B cell (primary cell): ENCODE measurements at regions not wholly inside any gene's neighbourhood (a gene's known extent, or its start where the extent isn't known, plus 50 kb on each side); places are given as distances from the start of the nearest gene placed in this dataset.

Source experiments
- ATAC-seq: fragments of 200-7000 bp; cut with Tn5 transposase; one replicate; pipeline ENCODE4 v1.10.0; 2021; ENCODE audit warnings: low read depth, mild to moderate bottlenecking, moderate number of reproducible peaks, moderate library complexity
- CTCF ChIA-PET: fragments of 350-600 bp; sonication (Branson Sonifier 250); formaldehyde crosslinking; loops from one replicate; lab custom pipeline; 2021; ENCODE audit warnings: antibody characterized with exemption, inconsistent platforms; lab: Charles Lee
- POLR2A ChIA-PET: fragments of 350-600 bp; sonication (Branson Sonifier 250); formaldehyde crosslinking; loops from one replicate; lab custom pipeline; 2021; ENCODE audit warnings: antibody characterized with exemption; lab: Charles Lee
- DNase-seq: peaks from one replicate; pipeline ENCODE4 v3.0.0; 2013
- H2AFZ ChIP-seq: 2 replicates; pipeline ENCODE4 v1.6.1; 2012; ENCODE audit warnings: mild to moderate bottlenecking, low read depth, low read length; ENCODE audit not compliant: insufficient read depth, poor library complexity, severe bottlenecking
- H3K27ac ChIP-seq, 2 donors: 1 replicate in 1 of 2; 2 replicates in 1 of 2; pipeline ENCODE4 v1.5.1; 2012 to 2013; ENCODE audit warnings: low read length in 2 of 2, mild to moderate bottlenecking in 2 of 2, moderate library complexity in 1 of 2
- H3K27me3 ChIP-seq, 4 experiments: fragments of 200-600 bp in 1 of 4; sonication (generic) in 1 of 4; replicated peaks in 1 of 4; 1 replicate in 2 of 4; 2 replicates in 2 of 4; pipeline versions ENCODE4 v1.6.1 to v1.7.0; 2013 to 2016; ENCODE audit warnings: low read length in 3 of 4, mild to moderate bottlenecking in 2 of 4, mixed read lengths in 1 of 4, moderate library complexity in 1 of 4; ENCODE audit not compliant: insufficient read depth in 4 of 4, control insufficient read depth in 3 of 4; ENCODE audit errors: control extremely low read depth in 1 of 4
- H3K36me3 ChIP-seq, 2 experiments: replicated peaks in 1 of 2; 1 replicate in 1 of 2; 2 replicates in 1 of 2; pipeline versions ENCODE4 v1.6.1 to v1.7.1; 2013; ENCODE audit warnings: low read length in 1 of 2; ENCODE audit not compliant: insufficient read depth in 2 of 2, control insufficient read depth in 1 of 2; ENCODE audit errors: control extremely low read depth in 1 of 2, extremely low read depth in 1 of 2
- H3K4me1 ChIP-seq, 2 donors: fragments of 200-600 bp in 1 of 2; sonication (generic) in 1 of 2; 1 replicate in 1 of 2; 2 replicates in 1 of 2; pipeline versions ENCODE4 v1.5.1 to v1.6.1; 2013 to 2017; ENCODE audit warnings: low read length in 2 of 2; ENCODE audit not compliant: control insufficient read depth in 2 of 2, insufficient read depth in 2 of 2
- H3K4me2 ChIP-seq: replicated peaks from 2 replicates; pipeline ENCODE3; 2012; ENCODE audit warnings: mild to moderate bottlenecking, low read depth, low read length; ENCODE audit not compliant: poor library complexity, severe bottlenecking
- H3K4me3 ChIP-seq, 5 experiments: fragments of 200-600 bp in 1 of 5; sonication (generic) in 1 of 5; 1 replicate in 3 of 5; 2 replicates in 2 of 5; pipeline versions ENCODE4 v1.5.1 to v1.7.0; 2011 to 2016; ENCODE audit warnings: low read length in 4 of 5, mild to moderate bottlenecking in 4 of 5, low read depth in 2 of 5, control low read depth in 1 of 5, moderate library complexity in 1 of 5; ENCODE audit not compliant: insufficient read depth in 1 of 5; ENCODE audit errors: control extremely low read depth in 1 of 5, extremely low read depth in 1 of 5
- H3K79me2 ChIP-seq: fragments of 200-600 bp; sonication (generic); one replicate; pipeline ENCODE4 v1.6.0; 2016; ENCODE audit warnings: low read length; ENCODE audit not compliant: control insufficient read depth, insufficient read depth
- H3K9ac ChIP-seq: fragments of 200-600 bp; sonication (generic); 2 replicates; pipeline ENCODE4 v1.6.1; 2017; ENCODE audit warnings: mild to moderate bottlenecking, low read length, moderate library complexity
- H3K9me3 ChIP-seq, 3 donors: one replicate each; pipeline versions ENCODE4 v1.6.1 to v1.7.1; 2013; ENCODE audit warnings: low read length in 2 of 3; ENCODE audit not compliant: control insufficient read depth in 2 of 3, insufficient read depth in 1 of 3; ENCODE audit errors: control extremely low read depth in 1 of 3
- H4K20me1 ChIP-seq: 2 replicates; pipeline ENCODE4 v1.6.0; 2012; ENCODE audit warnings: mild to moderate bottlenecking, low read length; ENCODE audit not compliant: insufficient read depth, control insufficient read depth, poor library complexity, severe bottlenecking
- H3K27ac Mint-ChIP-seq: one replicate; pipeline ENCODE4 v1.8.0; 2021; ENCODE audit warnings: mixed read lengths
- H3K27me3 Mint-ChIP-seq: one replicate; pipeline ENCODE4 v1.8.0; 2021; ENCODE audit warnings: mixed read lengths
- H3K4me1 Mint-ChIP-seq: one replicate; pipeline ENCODE4 v1.8.0; 2021; ENCODE audit warnings: mixed read lengths
- H3K4me3 Mint-ChIP-seq: one replicate; pipeline ENCODE4 v1.8.0; 2021; ENCODE audit warnings: mixed read lengths
- H3K9me3 Mint-ChIP-seq: one replicate; pipeline ENCODE4 v1.8.0; 2022; ENCODE audit warnings: mixed read lengths; ENCODE audit not compliant: insufficient read depth
- EZH2 ChIP-seq: IDR thresholded peaks from 2 replicates; pipeline ENCODE4 v1.6.1; 2012; ENCODE audit warnings: borderline replicate concordance, low read depth, mild to moderate bottlenecking, moderate library complexity, low read length; ENCODE audit not compliant: insufficient read depth, poor library complexity, severe bottlenecking
- WGBS: methylation state at CpG from one replicate; pipeline ENCODE4 v1.1.5; 2013; ENCODE audit warnings: missing lambda C conversion rate; ENCODE audit not compliant: insufficient coverage; 5-methylcytosine and 5-hydroxymethylcytosine counted together
- intact Hi-C: fragments of 100-400 bp; cut with micrococcal nuclease; formaldehyde crosslinking; loops from one replicate; pipeline ENCODE4 v1.10.0; 2022
- TF ChIP-seq, protein P1 (sequence below): fragments of 200-600 bp; IDR thresholded peaks from one replicate; pipeline ENCODE4 v1.8.0; 2022; ENCODE audit warnings: antibody characterized with exemption, mild to moderate bottlenecking

GRCh38 chr3:104281713-104282112, 1085.0 kb upstream of the ALCAM start:
- Mint-ChIP-seq H3K4me1 (peaks cover 6% of the 10 kb centered on the region), H3K27ac (no peak overlapping the region), H3K27me3 (no peaks in the 10 kb centered on the region), H3K9me3 (peaks cover 11% of the 10 kb centered on the region), H3K4me3 (no peak overlapping the region)
- Histone ChIP-seq H3K27ac (no peak overlapping the region), H3K4me2 (no peak overlapping the region), H3K4me3 (no peak overlapping the region), H3K9ac (no peak overlapping the region), H3K4me1 (no peaks in the 10 kb centered on the region), H3K27me3 (no peaks in the 10 kb centered on the region), H4K20me1 (no peaks in the 10 kb centered on the region), H3K36me3 (no peaks in the 10 kb centered on the region), H3K79me2 (no peaks in the 10 kb centered on the region), H2AFZ (no peak overlapping the region), H3K9me3 (peaks cover 2 to 21% (median 7%) of the 10 kb centered on the region in 3 donors)
- no peak for TF ChIP-seq EZH2
- TF ChIP-seq, protein P1, sequence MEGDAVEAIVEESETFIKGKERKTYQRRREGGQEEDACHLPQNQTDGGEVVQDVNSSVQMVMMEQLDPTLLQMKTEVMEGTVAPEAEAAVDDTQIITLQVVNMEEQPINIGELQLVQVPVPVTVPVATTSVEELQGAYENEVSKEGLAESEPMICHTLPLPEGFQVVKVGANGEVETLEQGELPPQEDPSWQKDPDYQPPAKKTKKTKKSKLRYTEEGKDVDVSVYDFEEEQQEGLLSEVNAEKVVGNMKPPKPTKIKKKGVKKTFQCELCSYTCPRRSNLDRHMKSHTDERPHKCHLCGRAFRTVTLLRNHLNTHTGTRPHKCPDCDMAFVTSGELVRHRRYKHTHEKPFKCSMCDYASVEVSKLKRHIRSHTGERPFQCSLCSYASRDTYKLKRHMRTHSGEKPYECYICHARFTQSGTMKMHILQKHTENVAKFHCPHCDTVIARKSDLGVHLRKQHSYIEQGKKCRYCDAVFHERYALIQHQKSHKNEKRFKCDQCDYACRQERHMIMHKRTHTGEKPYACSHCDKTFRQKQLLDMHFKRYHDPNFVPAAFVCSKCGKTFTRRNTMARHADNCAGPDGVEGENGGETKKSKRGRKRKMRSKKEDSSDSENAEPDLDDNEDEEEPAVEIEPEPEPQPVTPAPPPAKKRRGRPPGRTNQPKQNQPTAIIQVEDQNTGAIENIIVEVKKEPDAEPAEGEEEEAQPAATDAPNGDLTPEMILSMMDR, result no peak
- ATAC-seq (no peak), DNase-seq (no peak)
- intact Hi-C loops, result no loop called here
- 54% methylated on average over 2 of the region's 3 CpGs for WGBS
- ChIA-PET CTCF (interaction anchor here (1.0 kb wide), 1 partner anchor 9 kb away, joined by 3 read pairs; no protein-coding TSS in a partner anchor), POLR2A (no interaction called here)

DNA sequence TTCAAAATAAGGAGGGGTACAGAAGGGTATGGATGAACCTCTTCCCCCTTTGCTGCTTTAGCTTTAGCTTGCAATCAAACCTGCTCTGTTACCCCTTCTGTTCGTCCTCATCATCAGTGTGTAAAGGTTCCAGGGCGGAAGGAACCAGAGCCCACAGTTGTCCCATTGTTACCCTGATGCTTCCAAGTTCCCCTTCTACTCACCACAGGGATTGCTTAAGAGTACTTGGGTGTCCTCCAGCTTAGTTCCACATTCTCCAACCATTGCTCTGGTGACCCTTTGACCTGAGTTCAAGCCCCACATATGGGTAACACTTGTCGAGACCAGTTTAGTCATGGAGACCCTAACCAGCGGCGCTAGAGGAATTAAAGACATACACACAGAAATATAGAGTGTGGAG, 1080.1 kb upstream of the ALCAM start:
- Histone ChIP-seq H3K36me3 (no peaks in the 10 kb centered on the region), H3K27me3 (no peaks in the 10 kb centered on the region), H3K4me2 (no peak overlapping the region), H3K27ac (no peak overlapping the region), H3K79me2 (no peaks in the 10 kb centered on the region), H3K4me1 (no peaks in the 10 kb centered on the region), H3K9ac (no peak overlapping the region), H3K4me3 (no peak overlapping the region), H4K20me1 (no peaks in the 10 kb centered on the region), H2AFZ (no peak overlapping the region), H3K9me3 (peaks cover 0 to 16% (median 12%) of the 10 kb centered on the region in 3 donors)
- ChIA-PET POLR2A (no interaction called here), CTCF (no interaction called here)
- intact Hi-C loops, result no loop called here
- Mint-ChIP-seq H3K27ac (no peak overlapping the region), H3K27me3 (no peaks in the 10 kb centered on the region), H3K4me3 (no peak overlapping the region), H3K4me1 (peaks cover 7% of the 10 kb centered on the region), H3K9me3 (peaks cover 12% of the 10 kb centered on the region)
- no peak for TF ChIP-seq EZH2
- TF ChIP-seq, protein P1, result no peak
- ATAC-seq (no peak), DNase-seq (no peak)
- 100% methylated on average over 2 of the region's 5 CpGs for WGBS
